ENCODE measurements at regions not wholly inside any gene's neighbourhood (a gene's known extent, or its start where the extent isn't known, plus 50 kb on each side); places are given as distances from the start of the nearest gene placed in this dataset.

DNA sequence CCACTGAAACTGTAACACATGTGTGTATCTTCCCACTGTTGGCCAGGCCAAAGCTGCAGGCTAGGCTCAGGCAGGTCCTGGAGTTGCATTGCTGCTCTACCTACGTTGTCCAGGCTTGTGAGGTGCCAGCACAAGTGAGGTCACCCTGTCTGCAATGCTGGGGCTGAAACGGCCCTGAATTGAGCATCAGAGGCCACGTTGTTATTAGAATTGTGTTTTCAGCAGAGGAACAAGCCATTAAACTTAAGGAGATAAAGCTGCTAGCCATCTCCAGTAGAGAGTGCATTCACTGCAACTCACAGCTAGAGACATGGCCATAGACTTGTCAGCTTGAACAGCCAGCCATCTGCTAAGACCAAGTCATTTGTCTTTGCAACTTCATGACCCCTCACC, 191.8 kb downstream of the SEMA6A start:
- peaks cover 0 to 3% (median 0%) of the 10 kb centered on the region in 11 donors for H3K9me3 ChIP-seq
- WGBS, 2 donors, result 45 to 49% methylated on average over 3 of the region's 3 CpGs

DNA sequence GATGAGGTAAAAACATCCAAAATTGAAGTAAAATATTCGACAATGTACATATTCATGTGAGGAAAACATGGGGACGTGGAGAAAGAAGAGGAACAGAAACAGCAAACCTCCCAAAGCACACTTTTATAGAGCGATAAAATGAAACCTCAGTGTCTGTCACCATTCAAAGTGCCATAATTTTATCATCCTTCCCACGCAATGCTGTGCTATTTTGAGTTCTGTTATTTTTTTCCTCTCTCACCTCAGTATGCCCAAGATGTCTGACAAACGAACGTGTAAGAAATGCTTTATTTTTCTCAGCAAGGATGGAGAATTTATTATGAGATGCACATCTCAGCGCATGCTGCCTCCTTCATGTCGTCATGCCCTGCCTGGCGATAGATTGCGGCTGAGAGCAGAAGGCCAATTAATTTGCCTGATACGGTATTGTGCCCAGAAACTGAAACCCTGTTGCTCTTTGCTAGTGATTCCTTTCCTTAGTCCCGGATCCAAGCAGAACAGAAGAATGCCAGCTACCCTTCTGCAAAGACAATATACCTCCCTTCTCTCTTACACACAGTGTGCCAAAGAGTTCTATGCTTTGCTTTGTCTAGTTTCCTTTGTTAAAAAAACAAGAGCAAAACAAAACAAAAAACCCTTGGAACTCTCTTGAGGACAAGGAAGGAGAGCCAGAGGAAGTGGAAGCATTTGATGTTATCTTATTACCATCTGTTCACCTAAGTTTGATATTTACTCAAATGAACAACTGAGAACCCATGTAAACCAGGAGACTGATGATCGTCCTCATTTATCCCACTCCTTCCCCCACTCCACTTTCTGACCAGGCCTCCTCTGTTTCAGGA, 192.4 kb downstream of the SEMA6A start:
- Histone ChIP-seq H3K27ac (peak overlapping the region in 4 of 10 donors; percentile 3 to 47 (median 23)), H3K27me3 (no peaks in the 10 kb centered on the region), H3K9me3 (no peaks in the 10 kb centered on the region), H3K36me3 (no peaks in the 10 kb centered on the region), H3K4me1 (peaks cover 0 to 24% (median 5%) of the 10 kb centered on the region in 9 donors), H3K4me3 (no peak overlapping the region)
- 69 to 74% methylated on average over 13 of the region's 13 CpGs for WGBS, 2 donors
- peak in 5 of 8 donors; percentile 39 to 52 (median 47) for ATAC-seq
- DNase-seq, result no peak
- TF ChIP-seq, protein P1, sequence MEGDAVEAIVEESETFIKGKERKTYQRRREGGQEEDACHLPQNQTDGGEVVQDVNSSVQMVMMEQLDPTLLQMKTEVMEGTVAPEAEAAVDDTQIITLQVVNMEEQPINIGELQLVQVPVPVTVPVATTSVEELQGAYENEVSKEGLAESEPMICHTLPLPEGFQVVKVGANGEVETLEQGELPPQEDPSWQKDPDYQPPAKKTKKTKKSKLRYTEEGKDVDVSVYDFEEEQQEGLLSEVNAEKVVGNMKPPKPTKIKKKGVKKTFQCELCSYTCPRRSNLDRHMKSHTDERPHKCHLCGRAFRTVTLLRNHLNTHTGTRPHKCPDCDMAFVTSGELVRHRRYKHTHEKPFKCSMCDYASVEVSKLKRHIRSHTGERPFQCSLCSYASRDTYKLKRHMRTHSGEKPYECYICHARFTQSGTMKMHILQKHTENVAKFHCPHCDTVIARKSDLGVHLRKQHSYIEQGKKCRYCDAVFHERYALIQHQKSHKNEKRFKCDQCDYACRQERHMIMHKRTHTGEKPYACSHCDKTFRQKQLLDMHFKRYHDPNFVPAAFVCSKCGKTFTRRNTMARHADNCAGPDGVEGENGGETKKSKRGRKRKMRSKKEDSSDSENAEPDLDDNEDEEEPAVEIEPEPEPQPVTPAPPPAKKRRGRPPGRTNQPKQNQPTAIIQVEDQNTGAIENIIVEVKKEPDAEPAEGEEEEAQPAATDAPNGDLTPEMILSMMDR (IDR thresholded peaks at IDR 0.05), result no peak
- intact Hi-C loops (cut with DNase I), result loop anchor here in 1 of 10 donors (10.0 kb wide), 1 partner anchor 247 kb away; no protein-coding TSS in a partner anchor

More for the DNA sequence above, 191.8 kb downstream of the SEMA6A start:
- intact Hi-C loops (cut with DNase I), result loop anchor here in 1 of 10 donors (10.0 kb wide), 1 partner anchor 248 kb away; no protein-coding TSS in a partner anchor
- no peak overlapping the region for H3K4me3 ChIP-seq
- peak in 3 of 8 donors; percentile 22 to 31 (median 30) for ATAC-seq
- peaks cover 0 to 24% (median 5%) of the 10 kb centered on the region in 9 donors for H3K4me1 ChIP-seq
- H3K27ac ChIP-seq, result peak overlapping the region in 2 of 10 donors; percentile 3 to 23
- H3K27me3 ChIP-seq, result no peaks in the 10 kb centered on the region
- DNase-seq, result no peak
- no peaks in the 10 kb centered on the region for H3K36me3 ChIP-seq
- TF ChIP-seq, protein P1 (IDR thresholded peaks at IDR 0.05), result no peak

DNA sequence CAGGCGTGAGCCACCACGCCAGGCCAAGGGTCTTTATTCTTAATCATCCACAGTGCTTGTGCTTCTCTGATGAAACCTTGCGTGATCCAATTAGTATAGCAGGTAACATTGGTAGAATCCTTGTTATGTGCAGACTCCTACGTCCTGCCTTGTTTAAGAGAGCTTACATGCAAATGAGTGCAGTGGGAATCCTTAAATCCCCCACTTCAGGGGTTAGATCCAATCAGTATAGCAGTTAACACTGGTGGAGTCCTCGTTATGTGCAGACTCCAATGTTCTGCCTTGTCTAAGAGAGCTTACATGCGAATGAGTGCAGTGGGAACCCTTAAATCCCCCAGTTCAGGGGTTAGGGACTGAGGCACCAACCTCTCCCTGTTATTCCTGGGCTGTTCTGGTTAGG, 193.4 kb downstream of the SEMA6A start:
- TF ChIP-seq, protein P1 (IDR thresholded peaks at IDR 0.05), result no peak
- Histone ChIP-seq H3K27me3 (no peaks in the 10 kb centered on the region), H3K9me3 (no peaks in the 10 kb centered on the region), H3K4me3 (no peak overlapping the region), H3K36me3 (no peaks in the 10 kb centered on the region), H3K27ac (no peak overlapping the region), H3K4me1 (peaks cover 0 to 24% (median 5%) of the 10 kb centered on the region in 9 donors)
- WGBS, 2 donors, result 98 to 99% methylated on average over 6 of the region's 6 CpGs
- DNase-seq (no peak), ATAC-seq (no peak)
- intact Hi-C loops (cut with DNase I), result loop anchor here in 1 of 10 donors (10.0 kb wide), 1 partner anchor 246 kb away; no protein-coding TSS in a partner anchor

DNA sequence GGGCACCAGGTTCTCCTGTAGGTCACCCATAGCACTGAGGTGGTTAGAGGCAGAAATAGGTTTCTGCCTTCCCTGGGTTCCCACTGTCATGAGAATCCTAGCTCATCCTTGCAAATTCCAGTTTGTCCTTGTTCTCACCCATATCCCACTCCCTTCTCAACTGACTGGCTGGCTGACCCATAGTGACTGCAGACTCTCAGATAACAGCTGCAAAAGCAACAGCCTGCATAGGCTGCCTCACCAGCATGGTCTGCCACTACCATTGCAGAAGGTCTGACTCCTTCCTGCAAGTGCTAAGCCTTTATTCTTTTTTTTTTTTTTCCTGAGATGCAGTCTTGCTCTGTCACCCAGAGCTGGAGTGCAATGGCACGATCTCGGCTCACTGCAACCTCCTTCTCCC, 194.0 kb downstream of the SEMA6A start:
- intact Hi-C loops (cut with DNase I), result loop anchor here in 1 of 10 donors (10.0 kb wide), 1 partner anchor 246 kb away; no protein-coding TSS in a partner anchor
- TF ChIP-seq, protein P1 (IDR thresholded peaks at IDR 0.05), result no peak
- Histone ChIP-seq H3K4me1 (peaks cover 0 to 28% (median 5%) of the 10 kb centered on the region in 9 donors), H3K27me3 (no peaks in the 10 kb centered on the region), H3K36me3 (no peaks in the 10 kb centered on the region), H3K27ac (no peak overlapping the region), H3K9me3 (no peaks in the 10 kb centered on the region), H3K4me3 (no peak overlapping the region)
- ATAC-seq (no peak), DNase-seq (no peak)
- WGBS, 2 donors, result 100% methylated on average over 2 of the region's 2 CpGs
